Stimulated activated CD4-positive, alpha-beta T cell treated with anti-CD3 and anti-CD28 coated beads, Interleukin-1b, Interleukin-23, amount 100 ng/mL, for 1 hour (primary cell): ENCODE measurements at regions not wholly inside any gene's neighbourhood (a gene's known extent, or its start where the extent isn't known, plus 50 kb on each side); places are given as distances from the start of the nearest gene placed in this dataset.

Source experiments
- DNase-seq, 2 donors: peaks; one replicate each; pipeline ENCODE4 v3.0.0-alpha.2; 2020; ENCODE audit warnings: low read depth in 2 of 2

- no peak for DNase-seq
Measured at GRCh38 chr1:38403667-38404066, 357.1 kb upstream of the POU3F1 start.

- no peak for DNase-seq
Measured at GRCh38 chr1:38402230-38402815, 355.7 kb upstream of the POU3F1 start.

- no peak for DNase-seq
Measured at GRCh38 chr1:38396606-38397005, 350.0 kb upstream of the POU3F1 start.

GRCh38 chr1:38394303-38394702, 347.7 kb upstream of the POU3F1 start:
- DNase-seq = no peak

DNA sequence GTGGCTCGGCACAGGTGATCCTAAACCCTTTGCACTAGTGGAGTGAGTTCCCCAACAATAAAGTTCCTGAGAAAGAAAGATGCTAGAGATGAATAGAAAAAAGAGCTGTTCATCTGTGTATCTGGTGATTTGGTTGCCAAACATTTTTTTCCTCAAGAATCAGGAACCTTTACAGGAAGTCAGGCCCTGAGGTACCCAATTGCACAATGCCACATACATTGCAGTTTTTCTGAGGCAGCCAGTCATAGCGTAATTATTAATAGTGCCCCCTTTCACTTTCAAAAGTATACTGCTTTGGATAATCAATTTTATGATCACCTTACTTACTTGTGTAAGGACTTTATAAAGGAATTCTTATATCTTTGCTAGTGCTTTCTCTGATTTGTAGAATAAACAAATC, 346.3 kb upstream of the POU3F1 start:
- DNase-seq = no peak

DNA sequence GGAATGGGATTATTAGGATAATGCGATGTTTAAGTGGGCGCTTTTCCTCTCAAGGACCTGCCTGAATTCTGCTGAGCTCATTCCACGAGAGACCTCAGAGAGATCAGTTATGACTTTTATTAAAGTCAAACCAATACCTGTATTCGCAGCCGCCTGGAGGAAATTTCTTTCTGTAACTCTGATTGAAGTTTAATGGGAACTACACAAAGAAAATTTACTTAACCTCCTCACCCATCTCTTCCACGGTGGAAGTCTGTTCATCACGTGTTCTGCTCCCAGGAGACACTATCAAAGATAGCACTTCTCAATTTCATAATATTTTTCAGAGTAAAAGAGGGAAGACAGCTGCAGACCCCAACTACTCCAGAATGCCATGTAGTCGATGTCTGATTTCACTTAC, 334.7 kb upstream of the POU3F1 start:
- DNase-seq = no peak

DNA sequence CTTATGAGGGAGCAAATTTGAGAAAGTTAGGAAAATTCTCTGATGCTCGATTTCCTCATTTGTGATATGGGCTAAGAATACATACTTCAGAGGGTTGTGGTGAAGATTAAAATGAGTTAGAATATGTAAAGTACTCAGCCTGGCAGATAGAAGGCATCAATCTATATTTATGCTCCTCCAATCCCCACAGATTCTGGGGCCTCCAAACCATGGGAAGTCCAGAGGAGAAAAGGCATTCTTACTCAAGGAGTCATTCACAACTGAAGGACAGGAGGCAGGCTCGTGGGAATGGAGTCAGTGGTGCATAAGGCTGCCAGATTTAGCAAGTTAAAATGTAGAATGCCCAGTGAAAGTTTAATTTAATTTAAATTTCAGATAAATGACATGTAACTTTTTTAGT, 330.0 kb upstream of the POU3F1 start:
- no peak for DNase-seq

DNA sequence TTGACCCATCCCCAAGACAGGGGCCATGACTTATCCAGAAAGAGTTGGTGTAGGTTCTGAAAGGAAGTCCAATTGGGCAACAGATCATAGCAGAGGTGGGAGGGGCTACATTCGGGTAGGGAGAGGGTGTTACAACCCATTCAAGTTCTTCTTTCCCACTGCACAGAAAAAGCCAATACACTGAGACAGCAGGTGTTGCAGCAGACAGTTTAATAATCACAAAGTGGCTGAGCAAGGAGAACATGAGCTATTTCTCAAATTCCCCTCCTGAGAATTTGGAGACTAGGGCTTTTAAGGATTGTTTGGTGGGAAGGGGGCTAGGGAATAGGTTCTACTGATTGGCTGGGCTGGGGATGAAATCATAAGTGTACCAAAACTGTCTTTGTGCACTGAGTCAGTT, 328.4 kb upstream of the POU3F1 start:
- no peak for DNase-seq

- no peak for DNase-seq
Measured at GRCh38 chr1:38371505-38371844, 324.9 kb upstream of the POU3F1 start.

DNA sequence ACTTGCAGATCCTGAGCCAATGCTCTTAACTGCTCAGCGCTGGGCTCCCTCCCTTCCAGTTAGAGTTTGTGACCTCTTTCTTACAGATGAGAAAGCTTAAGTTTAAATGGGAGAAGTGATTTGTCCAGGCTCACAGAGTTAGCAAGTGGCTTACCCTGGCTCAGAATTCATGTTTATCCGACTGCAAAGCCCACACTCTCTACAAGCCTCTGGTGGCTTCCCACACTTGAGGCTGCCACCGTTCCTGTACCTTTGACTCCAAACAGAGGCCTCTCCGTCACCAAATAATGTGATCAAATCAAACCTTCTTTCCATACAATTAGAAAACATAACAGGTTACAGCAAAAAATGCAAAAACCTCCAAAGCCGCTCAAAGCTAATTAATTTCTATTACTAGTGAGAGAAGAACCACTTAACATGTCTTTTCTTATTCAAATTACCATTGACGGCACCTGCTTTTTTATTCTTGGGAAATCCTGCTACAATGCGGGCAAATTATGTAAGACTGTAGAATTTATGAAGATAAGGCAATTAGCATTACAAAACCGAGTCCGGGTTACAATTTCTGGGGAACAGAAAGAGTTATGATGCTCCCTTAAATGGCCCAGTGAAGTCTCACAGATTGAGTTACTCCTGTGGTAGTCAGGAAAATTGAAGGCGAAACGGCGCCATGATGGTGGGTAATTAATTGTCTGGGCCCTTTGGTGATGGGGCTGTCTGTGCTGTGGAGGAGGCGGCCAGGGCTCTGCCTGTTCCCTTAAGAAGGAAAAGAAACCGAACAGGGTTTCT, 324.3 kb upstream of the POU3F1 start:
- DNase-seq = no peak

- DNase-seq = no peak
Measured at GRCh38 chr1:38365242-38365641, 318.6 kb upstream of the POU3F1 start.

DNA sequence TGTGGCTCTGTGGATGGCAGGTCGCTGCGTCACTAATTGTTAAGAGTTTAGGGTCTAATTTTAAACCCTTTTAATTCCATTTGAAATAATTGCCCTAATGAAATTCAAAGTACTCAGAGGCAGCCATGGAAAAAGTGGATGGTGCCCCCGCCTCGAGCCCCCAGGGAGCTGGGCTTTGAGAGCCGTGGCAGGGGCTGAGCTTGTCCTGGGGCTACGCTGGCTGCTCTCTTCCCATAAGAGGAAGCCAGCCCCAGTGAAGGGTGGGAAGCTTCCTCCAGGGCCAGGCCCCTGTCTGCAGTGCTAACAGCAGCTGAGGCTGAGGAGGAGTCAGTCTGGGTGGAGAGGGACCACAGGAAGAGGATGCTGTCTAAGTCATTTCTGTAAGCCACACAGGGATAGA, 315.0 kb upstream of the POU3F1 start:
- no peak for DNase-seq

DNA sequence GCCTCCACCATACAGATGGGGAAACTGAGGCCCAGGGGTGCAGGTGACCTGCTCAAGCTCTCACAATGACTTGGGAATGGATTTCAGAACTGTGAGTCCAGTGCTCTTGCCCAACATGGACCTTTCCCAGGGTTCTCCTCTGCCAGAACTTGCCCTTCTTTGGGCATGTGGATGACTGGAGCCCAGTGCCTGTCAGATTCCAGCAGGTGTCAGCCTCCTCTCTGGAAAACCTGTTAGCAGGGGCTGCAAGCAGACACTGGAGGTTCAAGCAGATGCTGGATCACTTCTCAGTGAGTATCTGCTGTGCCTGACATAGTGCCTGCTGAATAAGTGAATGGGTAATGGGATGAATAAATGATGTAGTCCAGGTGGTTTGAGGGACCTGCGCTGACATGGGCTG, 314.2 kb upstream of the POU3F1 start:
- no peak for DNase-seq

DNA sequence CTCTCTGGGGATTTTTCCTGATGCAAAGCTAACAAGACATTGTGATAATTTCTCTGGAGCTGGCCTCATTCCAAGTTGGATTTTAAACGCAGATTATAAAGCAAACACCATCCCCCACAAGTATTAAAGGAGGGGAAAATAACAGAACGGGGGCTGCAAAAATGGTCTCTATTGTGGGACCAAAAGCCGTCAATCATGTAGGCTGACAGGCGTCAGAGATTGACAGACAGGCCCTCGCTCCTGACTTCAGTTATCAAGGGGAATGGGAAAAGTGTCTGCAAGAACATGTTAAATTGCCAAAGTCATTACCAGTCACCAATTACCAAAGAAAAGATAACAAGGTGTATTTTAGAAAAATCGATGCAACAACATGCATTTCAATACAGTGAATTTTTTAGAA, 307.4 kb upstream of the POU3F1 start:
- no peak for DNase-seq

GRCh38 chr1:38352869-38353268, 306.3 kb upstream of the POU3F1 start:
- no peak for DNase-seq

GRCh38 chr1:38347446-38348175, 301.0 kb upstream of the POU3F1 start:
- DNase-seq = no peak

DNA sequence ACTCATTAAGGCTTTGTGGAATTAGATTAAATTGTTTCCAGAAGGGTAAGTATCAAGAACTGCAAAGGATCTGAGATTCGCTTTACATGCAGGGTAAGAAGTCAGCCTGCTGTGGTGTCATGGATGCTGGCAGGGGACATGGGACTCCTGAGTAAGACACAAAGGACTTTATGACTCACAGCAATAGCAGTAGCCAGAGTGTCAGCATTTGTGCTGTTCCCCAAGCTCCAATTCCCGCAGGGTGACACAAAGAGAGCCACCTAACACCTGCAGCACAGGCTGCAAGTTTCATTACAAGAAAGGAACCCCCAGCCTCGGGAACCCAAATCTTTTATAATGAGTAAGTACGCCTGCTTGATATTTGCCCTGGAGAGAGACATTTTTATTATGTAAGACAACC, 298.1 kb upstream of the POU3F1 start:
- no peak for DNase-seq

DNA sequence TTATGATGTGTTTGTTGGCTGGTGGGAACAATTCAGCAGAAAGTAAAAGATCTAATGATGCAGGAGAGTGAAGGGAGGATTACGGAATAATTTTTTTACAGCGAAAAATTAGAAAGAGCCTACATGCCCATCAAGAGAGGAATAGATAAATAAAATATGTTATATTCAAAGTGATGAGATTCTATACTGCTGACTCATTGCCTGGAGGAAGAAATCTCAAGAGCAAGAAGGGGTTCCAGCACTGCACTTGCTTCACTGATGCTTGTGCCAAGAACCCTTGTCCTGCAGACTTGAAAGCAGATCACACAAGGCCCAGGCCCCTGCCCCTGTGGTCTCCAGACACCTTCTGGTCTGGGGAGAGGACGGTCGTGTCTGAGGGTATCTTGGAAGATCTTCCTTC, 295.1 kb upstream of the POU3F1 start:
- no peak for DNase-seq

DNA sequence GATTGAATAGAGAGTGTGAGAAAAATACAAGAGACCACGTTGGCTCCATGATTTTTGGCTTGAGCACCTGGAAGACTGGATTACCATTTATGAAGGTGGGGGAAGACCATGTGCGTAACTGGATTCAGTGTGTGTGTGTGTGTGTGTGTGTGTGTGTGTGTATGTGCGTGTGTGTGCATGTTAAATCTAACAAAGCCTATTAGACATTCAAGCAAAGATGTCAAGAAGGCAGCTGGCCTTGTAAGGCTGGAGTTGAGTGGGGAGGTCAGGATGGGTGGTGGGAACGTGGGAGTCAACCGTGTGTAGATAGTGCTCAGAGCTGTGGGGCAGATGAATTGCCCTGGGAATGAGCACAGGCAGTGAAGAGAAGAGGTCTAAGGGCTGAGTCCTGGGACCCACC, 293.8 kb upstream of the POU3F1 start:
- DNase-seq = no peak

DNA sequence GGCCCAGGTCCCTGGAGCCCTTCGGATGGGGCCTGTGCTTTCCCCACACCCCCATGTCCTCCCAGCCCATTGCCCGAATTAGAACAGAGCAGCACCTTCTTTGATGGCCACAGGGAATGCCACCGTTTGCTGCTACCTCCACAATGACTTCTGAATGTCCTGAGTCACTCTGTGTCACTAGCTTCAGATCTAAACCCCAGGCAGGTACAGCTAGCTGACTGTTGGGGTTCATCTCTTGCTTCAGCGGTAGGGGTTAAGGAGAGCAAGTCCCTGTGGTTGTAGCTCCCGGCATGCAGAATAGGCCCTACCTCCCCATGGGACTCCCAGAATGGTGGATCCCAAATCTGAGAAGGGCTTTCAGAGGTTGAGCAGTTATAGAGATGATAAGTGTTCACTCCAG, 291.1 kb upstream of the POU3F1 start:
- DNase-seq = no peak

- no peak for DNase-seq
Measured at GRCh38 chr1:38336961-38337360, 290.4 kb upstream of the POU3F1 start.

DNA sequence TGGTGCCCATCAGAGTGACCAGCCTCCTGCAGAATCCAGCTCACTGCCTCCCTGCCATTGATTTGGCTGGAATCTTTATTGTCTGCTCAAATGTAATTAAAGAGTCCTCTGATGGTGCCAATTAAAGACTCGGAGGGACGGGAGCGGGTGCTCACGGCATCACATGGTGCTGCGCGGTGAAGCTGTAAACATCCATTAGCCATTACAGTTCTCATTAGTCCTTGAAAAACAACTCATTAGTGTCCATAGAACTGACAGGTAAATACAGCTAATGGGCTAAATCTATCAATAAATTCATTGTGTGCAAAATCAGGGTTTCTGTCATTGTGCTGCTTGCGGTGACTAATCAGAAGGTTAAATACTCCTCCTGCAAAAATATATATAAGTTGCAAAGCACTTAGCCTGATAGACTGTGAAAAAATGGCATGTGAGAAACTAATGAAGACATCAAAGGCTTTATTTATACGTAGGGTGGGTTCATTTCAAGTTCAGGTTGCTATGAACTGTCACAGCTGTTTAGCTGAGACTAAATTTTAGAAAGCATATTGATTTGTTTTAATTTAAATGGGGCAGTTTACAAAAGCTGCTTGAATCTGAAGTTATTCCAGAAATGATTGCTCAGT, 289.8 kb upstream of the POU3F1 start:
- DNase-seq = no peak
